Smooth muscle cell (in vitro differentiated cells): ENCODE measurements at regions not wholly inside any gene's neighbourhood (a gene's known extent, or its start where the extent isn't known, plus 50 kb on each side); places are given as distances from the start of the nearest gene placed in this dataset.

Experiments
- DNase-seq: peaks from one replicate; lab custom pipeline; 2025; ENCODE audit not compliant: unreplicated experiment; lab: John Stamatoyannopoulos, UW
- H2AFZ ChIP-seq: fragments of 200-600 bp; sonication (generic); 2 replicates; pipeline ENCODE4 v1.6.0; 2016; ENCODE audit warnings: antibody characterized with exemption, low read depth, mild to moderate bottlenecking
- H3F3A ChIP-seq: fragments of 200-600 bp; sonication (generic); 2 replicates; pipeline ENCODE4 v1.6.0; 2017; ENCODE audit warnings: antibody characterized with exemption, low read depth
- H3K27ac ChIP-seq: fragments of 200-600 bp; sonication (generic); 2 replicates; pipeline ENCODE4 v1.5.1; 2016; ENCODE audit warnings: low read depth, mild to moderate bottlenecking
- H3K27me3 ChIP-seq: fragments of 200-600 bp; sonication (generic); 2 replicates; pipeline ENCODE4 v1.6.1; 2016; ENCODE audit warnings: low read depth, mild to moderate bottlenecking
- H3K36me3 ChIP-seq: fragments of 200-600 bp; sonication (generic); 2 replicates; pipeline ENCODE4 v1.5.1; 2016; ENCODE audit warnings: low read depth
- H3K4me1 ChIP-seq: fragments of 200-600 bp; sonication (generic); 2 replicates; pipeline ENCODE4 v1.5.1; 2016; ENCODE audit warnings: low read depth
- H3K4me2 ChIP-seq: fragments of 200-600 bp; sonication (generic); 2 replicates; pipeline ENCODE4 v1.6.0; 2016; ENCODE audit warnings: mild to moderate bottlenecking
- H3K4me3 ChIP-seq: fragments of 200-600 bp; sonication (generic); 2 replicates; pipeline ENCODE4 v1.5.1; 2016; ENCODE audit warnings: mild to moderate bottlenecking
- H3K79me2 ChIP-seq: fragments of 200-600 bp; sonication (generic); 2 replicates; pipeline ENCODE4 v1.6.0; 2016; ENCODE audit warnings: low read depth, mild to moderate bottlenecking
- H3K9ac ChIP-seq: fragments of 200-600 bp; sonication (generic); 2 replicates; pipeline ENCODE4 v1.6.0; 2016; ENCODE audit warnings: low read depth
- H3K9me3 ChIP-seq: fragments of 200-600 bp; sonication (generic); replicated peaks from 2 replicates; pipeline ENCODE4 v1.5.1; 2016; ENCODE audit warnings: low read depth
- H4K20me1 ChIP-seq: fragments of 200-600 bp; sonication (generic); 2 replicates; pipeline ENCODE4 v1.6.0; 2016; ENCODE audit warnings: low read depth
- WGBS: methylation state at CpG from one replicate; pipeline ENCODE4 v1.1.7; 2016; ENCODE audit warnings: low lambda C conversion rate; 5-methylcytosine and 5-hydroxymethylcytosine counted together
- TF ChIP-seq, protein P1 (sequence below): fragments of 200-600 bp; sonication (generic); IDR thresholded peaks from 2 replicates; pipeline ENCODE4 v1.5.1; 2017; ENCODE audit warnings: borderline replicate concordance, mild to moderate bottlenecking, antibody characterized with exemption; ENCODE audit not compliant: insufficient read depth, poor library complexity, severe bottlenecking

DNA sequence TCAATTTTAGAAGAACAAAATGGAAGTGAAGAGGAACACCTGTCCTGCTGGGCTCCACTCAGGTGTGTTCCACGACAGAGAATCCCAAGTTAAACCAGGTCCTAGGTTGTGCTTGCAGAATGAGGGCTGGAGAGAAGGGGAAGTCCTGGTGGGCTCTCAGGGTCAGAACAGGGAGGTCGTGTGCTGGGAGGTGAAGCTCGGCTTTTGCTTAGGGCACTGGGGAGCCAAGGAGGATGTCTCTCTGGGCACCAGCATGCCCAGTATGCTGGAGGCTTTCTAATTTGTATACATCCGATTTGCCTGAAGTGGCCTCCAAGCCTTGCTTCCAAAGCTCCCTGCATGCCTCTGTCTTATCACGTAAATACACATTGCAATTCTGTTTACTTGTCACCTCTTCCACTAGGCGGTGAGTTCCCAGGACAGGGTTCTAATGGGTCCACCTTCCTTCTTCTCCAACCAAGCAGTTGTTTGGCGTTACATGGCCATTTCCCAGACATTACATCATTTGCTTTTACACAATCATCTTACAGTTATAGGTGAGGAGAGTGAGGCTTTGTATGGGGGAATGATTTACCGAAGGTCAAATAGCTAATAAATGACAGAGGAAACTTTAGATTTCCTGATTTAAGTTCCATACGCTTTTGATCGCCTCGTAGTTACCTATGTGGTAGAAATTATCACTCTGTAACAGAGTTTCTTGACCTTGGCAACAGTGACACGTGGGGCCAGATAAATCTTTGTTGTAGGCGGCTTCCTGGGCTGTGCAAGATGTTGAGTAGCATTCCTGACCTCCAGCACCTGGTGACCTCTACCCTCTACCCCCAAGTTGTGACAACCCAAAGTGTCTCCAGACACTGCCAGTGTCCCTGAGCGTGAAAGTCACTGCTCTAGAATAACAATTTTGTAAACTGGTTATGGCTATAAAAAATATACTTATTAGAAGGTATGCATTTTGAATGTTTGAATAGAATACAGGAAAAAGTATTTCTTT lies 901.5 kb downstream of the TBC1D22A start:
- Histone ChIP-seq H3K27ac (no peak overlapping the region), H3K79me2 (no peaks in the 10 kb centered on the region), H3K4me3 (no peak overlapping the region), H2AFZ (no peak overlapping the region), H3K4me2 (no peak overlapping the region), H3K9ac (no peak overlapping the region), H3K27me3 (no peaks in the 10 kb centered on the region), H3K36me3 (no peaks in the 10 kb centered on the region), H3F3A (no peaks in the 10 kb centered on the region), H3K4me1 (no peaks in the 10 kb centered on the region), H3K9me3 (no peaks in the 10 kb centered on the region), H4K20me1 (no peaks in the 10 kb centered on the region)
- WGBS = 89% methylated on average over 14 of the region's 14 CpGs
- DNase-seq = no peak
- TF ChIP-seq, protein P1, sequence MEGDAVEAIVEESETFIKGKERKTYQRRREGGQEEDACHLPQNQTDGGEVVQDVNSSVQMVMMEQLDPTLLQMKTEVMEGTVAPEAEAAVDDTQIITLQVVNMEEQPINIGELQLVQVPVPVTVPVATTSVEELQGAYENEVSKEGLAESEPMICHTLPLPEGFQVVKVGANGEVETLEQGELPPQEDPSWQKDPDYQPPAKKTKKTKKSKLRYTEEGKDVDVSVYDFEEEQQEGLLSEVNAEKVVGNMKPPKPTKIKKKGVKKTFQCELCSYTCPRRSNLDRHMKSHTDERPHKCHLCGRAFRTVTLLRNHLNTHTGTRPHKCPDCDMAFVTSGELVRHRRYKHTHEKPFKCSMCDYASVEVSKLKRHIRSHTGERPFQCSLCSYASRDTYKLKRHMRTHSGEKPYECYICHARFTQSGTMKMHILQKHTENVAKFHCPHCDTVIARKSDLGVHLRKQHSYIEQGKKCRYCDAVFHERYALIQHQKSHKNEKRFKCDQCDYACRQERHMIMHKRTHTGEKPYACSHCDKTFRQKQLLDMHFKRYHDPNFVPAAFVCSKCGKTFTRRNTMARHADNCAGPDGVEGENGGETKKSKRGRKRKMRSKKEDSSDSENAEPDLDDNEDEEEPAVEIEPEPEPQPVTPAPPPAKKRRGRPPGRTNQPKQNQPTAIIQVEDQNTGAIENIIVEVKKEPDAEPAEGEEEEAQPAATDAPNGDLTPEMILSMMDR = no peak

DNA sequence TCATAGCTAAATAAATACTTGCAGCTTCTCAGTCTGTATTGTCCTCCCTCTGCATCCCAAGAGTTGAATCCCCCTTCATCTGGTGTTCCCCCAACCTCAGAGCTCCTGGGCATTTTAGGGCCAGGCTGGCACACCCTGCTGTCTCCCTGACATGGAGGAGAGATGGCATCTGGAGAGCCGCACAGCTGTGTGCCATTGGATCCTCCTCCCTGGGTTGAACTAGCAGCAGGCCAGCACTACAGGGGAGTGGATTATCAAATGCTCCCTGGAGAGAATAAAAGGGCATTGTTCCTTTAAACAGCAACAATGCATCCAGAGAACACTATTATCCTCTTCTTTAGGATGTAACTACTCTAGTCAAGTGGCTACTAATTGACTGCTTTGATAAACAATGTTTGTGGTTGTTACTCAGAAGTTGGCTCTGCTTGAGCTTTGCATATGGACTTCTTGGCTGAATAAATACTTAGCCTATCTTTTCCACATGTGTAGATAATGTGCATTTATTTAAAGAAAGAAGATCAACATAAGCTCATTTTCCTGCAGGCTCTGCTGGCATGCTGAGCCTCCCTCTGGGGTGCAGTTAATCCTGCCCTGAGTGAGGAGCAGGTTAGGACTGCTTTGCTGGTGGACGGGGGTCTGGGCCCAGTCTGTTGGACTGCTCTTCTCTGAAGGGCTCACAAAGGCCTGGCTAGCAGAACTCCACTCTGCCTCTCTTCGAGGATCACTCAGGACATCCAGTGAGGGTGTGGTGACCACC lies 897.2 kb downstream of the TBC1D22A start:
- no peak overlapping the region for H3K4me3 ChIP-seq
- no peak for DNase-seq
- no peaks in the 10 kb centered on the region for H3F3A ChIP-seq
- H3K4me1 ChIP-seq = no peaks in the 10 kb centered on the region
- no peak overlapping the region for H3K9ac ChIP-seq
- no peaks in the 10 kb centered on the region for H4K20me1 ChIP-seq
- 72% methylated on average over 3 of the region's 3 CpGs for WGBS
- no peaks in the 10 kb centered on the region for H3K36me3 ChIP-seq
- H3K79me2 ChIP-seq = no peaks in the 10 kb centered on the region
- no peaks in the 10 kb centered on the region for H3K27me3 ChIP-seq
- H3K27ac ChIP-seq = no peak overlapping the region
- TF ChIP-seq, protein P1 = no peak
- no peaks in the 10 kb centered on the region for H3K9me3 ChIP-seq
- no peak overlapping the region for H2AFZ ChIP-seq
- no peak overlapping the region for H3K4me2 ChIP-seq

DNA sequence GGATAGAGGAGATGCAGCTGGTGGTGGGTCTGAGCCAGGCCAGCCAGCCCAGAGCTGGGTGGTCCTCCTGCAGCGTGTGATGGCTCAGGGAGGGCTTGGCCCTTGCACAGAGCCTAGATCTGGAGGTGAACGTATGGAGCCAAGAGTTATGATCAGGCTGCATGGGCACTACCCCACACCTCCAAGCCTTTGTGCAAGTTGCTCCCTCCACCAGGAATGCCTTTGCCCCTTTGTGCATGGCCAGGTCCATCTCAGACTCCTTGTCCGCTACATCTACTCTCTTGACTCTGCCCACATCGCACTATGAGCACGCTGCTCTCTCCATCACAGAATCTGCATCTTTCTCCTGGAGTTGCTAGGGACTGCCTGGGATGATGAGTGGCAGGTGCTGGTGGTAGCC lies 895.7 kb downstream of the TBC1D22A start:
- Histone ChIP-seq H3K4me1 (no peaks in the 10 kb centered on the region), H3K79me2 (no peaks in the 10 kb centered on the region), H3K36me3 (no peaks in the 10 kb centered on the region), H3K27me3 (no peaks in the 10 kb centered on the region), H3K4me3 (no peak overlapping the region), H3K9ac (no peak overlapping the region), H4K20me1 (no peaks in the 10 kb centered on the region), H3K9me3 (no peaks in the 10 kb centered on the region), H3K27ac (no peak overlapping the region), H2AFZ (no peak overlapping the region), H3F3A (no peaks in the 10 kb centered on the region), H3K4me2 (no peak overlapping the region)
- TF ChIP-seq, protein P1 = no peak
- 91% methylated on average over 5 of the region's 5 CpGs for WGBS
- DNase-seq = no peak
